Hepatocyte (in vitro differentiated cells): ENCODE measurements at regions not wholly inside any gene's neighbourhood (a gene's known extent, or its start where the extent isn't known, plus 50 kb on each side); places are given as distances from the start of the nearest gene placed in this dataset.

ENCODE experiments used
- DNase-seq: peaks from one replicate; pipeline ENCODE4 v3.0.0-alpha.2; 2016; ENCODE audit warnings: low spot score
- H2AFZ ChIP-seq: fragments of 200-600 bp; sonication (generic); 2 replicates; pipeline ENCODE4 v1.6.0; 2016; ENCODE audit warnings: antibody characterized with exemption, mild to moderate bottlenecking
- H3K27ac ChIP-seq: fragments of 200-600 bp; sonication (generic); 2 replicates; pipeline ENCODE4 v1.5.1; 2016; ENCODE audit warnings: mild to moderate bottlenecking
- H3K27me3 ChIP-seq: fragments of 200-600 bp; sonication (generic); 2 replicates; pipeline ENCODE4 v1.6.1; 2016
- H3K36me3 ChIP-seq: fragments of 200-600 bp; sonication (generic); replicated peaks from 2 replicates; pipeline ENCODE4 v1.5.1; 2016; ENCODE audit warnings: low read depth; ENCODE audit not compliant: insufficient read depth
- H3K4me1 ChIP-seq: fragments of 200-600 bp; sonication (generic); 2 replicates; pipeline ENCODE4 v1.5.1; 2016; ENCODE audit warnings: mild to moderate bottlenecking, moderate library complexity; ENCODE audit not compliant: insufficient read depth
- H3K4me2 ChIP-seq: fragments of 200-600 bp; sonication (generic); 2 replicates; pipeline ENCODE4 v1.6.0; 2016
- H3K4me3 ChIP-seq: fragments of 200-600 bp; sonication (generic); 2 replicates; pipeline ENCODE4 v1.5.1; 2016; ENCODE audit warnings: mild to moderate bottlenecking
- H3K79me2 ChIP-seq: fragments of 200-600 bp; sonication (generic); 2 replicates; pipeline ENCODE4 v1.6.0; 2017; ENCODE audit warnings: mild to moderate bottlenecking
- H3K9me2 ChIP-seq: fragments of 200-600 bp; sonication (generic); replicated peaks from 2 replicates; pipeline ENCODE4 v1.6.0; 2017; ENCODE audit warnings: mild to moderate bottlenecking; ENCODE audit not compliant: insufficient read depth
- H3K9me3 ChIP-seq: fragments of 200-600 bp; sonication (generic); 2 replicates; pipeline ENCODE4 v1.5.1; 2016; ENCODE audit warnings: low read depth, mild to moderate bottlenecking
- H4K20me1 ChIP-seq: fragments of 200-600 bp; sonication (generic); 2 replicates; pipeline ENCODE4 v1.6.0; 2016; ENCODE audit warnings: mild to moderate bottlenecking; ENCODE audit not compliant: insufficient read depth, poor library complexity, severe bottlenecking
- CTCF ChIP-seq: fragments of 200-600 bp; sonication (generic); IDR thresholded peaks from 2 replicates; pipeline ENCODE4 v1.5.1; 2016; ENCODE audit warnings: antibody characterized with exemption, mild to moderate bottlenecking; ENCODE audit not compliant: poor library complexity
- EZH2 ChIP-seq: fragments of 200-600 bp; sonication (generic); IDR thresholded peaks from 2 replicates; pipeline ENCODE4 v1.6.1; 2016; ENCODE audit warnings: antibody characterized with exemption, mild to moderate bottlenecking, borderline replicate concordance
- EZH2phosphoT487 ChIP-seq: fragments of 200-600 bp; sonication (generic); IDR thresholded peaks from one replicate; pipeline ENCODE4 v1.6.1; 2018; ENCODE audit warnings: antibody characterized with exemption, mild to moderate bottlenecking, low read depth, moderate library complexity; ENCODE audit not compliant: unreplicated experiment, severe bottlenecking
- WGBS: methylation state at CpG from one replicate; pipeline ENCODE4 v1.1.6; 2016; ENCODE audit warnings: low lambda C conversion rate; ENCODE audit errors: missing lambda C conversion rate; 5-methylcytosine and 5-hydroxymethylcytosine counted together

GRCh38 chr7:35365523-35365922 is 111.6 kb upstream of the TBX20 start:
- H3K79me2 ChIP-seq, result no peaks in the 10 kb centered on the region
- no peaks in the 10 kb centered on the region for H4K20me1 ChIP-seq
- H3K4me2 ChIP-seq, result no peak overlapping the region
- no peak overlapping the region for H3K4me3 ChIP-seq
- TF ChIP-seq EZH2phosphoT487 (no peak), EZH2 (no peak), CTCF (no peak)
- H3K9me2 ChIP-seq, result no peaks in the 10 kb centered on the region
- H3K9me3 ChIP-seq, result no peaks in the 10 kb centered on the region
- 86% methylated on average over 1 of the region's 1 CpG for WGBS
- no peaks in the 10 kb centered on the region for H3K27me3 ChIP-seq
- no peak for DNase-seq
- H3K36me3 ChIP-seq, result no peaks in the 10 kb centered on the region
- H3K4me1 ChIP-seq, result no peaks in the 10 kb centered on the region
- H2AFZ ChIP-seq, result no peak overlapping the region
- H3K27ac ChIP-seq, result no peak overlapping the region

GRCh38 chr7:35362341-35362740 is 108.4 kb upstream of the TBX20 start:
- no peak for TF ChIP-seq CTCF
- no peak for TF ChIP-seq EZH2
- TF ChIP-seq EZH2phosphoT487, result no peak
- Histone ChIP-seq H3K4me2 (no peak overlapping the region), H3K36me3 (no peaks in the 10 kb centered on the region), H3K79me2 (no peaks in the 10 kb centered on the region), H3K9me3 (no peaks in the 10 kb centered on the region), H3K9me2 (no peaks in the 10 kb centered on the region), H3K4me1 (no peaks in the 10 kb centered on the region), H2AFZ (no peak overlapping the region), H4K20me1 (no peaks in the 10 kb centered on the region), H3K27me3 (no peaks in the 10 kb centered on the region), H3K4me3 (no peak overlapping the region), H3K27ac (no peak overlapping the region)
- 35% methylated on average over 6 of the region's 6 CpGs for WGBS
- DNase-seq, result no peak

- Histone ChIP-seq H4K20me1 (no peaks in the 10 kb centered on the region), H3K79me2 (no peaks in the 10 kb centered on the region), H3K36me3 (no peaks in the 10 kb centered on the region), H3K4me2 (no peak overlapping the region), H3K9me3 (no peaks in the 10 kb centered on the region), H2AFZ (no peak overlapping the region), H3K27ac (no peak overlapping the region), H3K4me3 (no peak overlapping the region), H3K27me3 (no peaks in the 10 kb centered on the region), H3K9me2 (no peaks in the 10 kb centered on the region), H3K4me1 (peaks cover 12% of the 10 kb centered on the region)
- DNase-seq, result no peak
- no peak for TF ChIP-seq EZH2phosphoT487
- TF ChIP-seq EZH2, result no peak
- TF ChIP-seq CTCF, result no peak
- 72% methylated on average over 1 of the region's 1 CpG for WGBS
Observed at GRCh38 chr7:35359423-35359822, 105.5 kb upstream of the TBX20 start.

GRCh38 chr7:35356495-35356894 is 102.6 kb upstream of the TBX20 start:
- Histone ChIP-seq H2AFZ (no peak overlapping the region), H4K20me1 (no peaks in the 10 kb centered on the region), H3K9me3 (no peaks in the 10 kb centered on the region), H3K36me3 (no peaks in the 10 kb centered on the region), H3K79me2 (no peaks in the 10 kb centered on the region), H3K4me2 (no peak overlapping the region), H3K9me2 (no peaks in the 10 kb centered on the region), H3K4me3 (no peak overlapping the region), H3K4me1 (peaks cover 18% of the 10 kb centered on the region), H3K27ac (no peak overlapping the region), H3K27me3 (no peaks in the 10 kb centered on the region)
- no peak for DNase-seq
- TF ChIP-seq CTCF (no peak), EZH2phosphoT487 (no peak), EZH2 (no peak)
- WGBS, result 87% methylated on average over 4 of the region's 4 CpGs
